ENCODE measurements at regions not wholly inside any gene's neighbourhood (a gene's known extent, or its start where the extent isn't known, plus 50 kb on each side); places are given as distances from the start of the nearest gene placed in this dataset.
"Not testable (repeated sequence)": the region's sequence is repeated elsewhere in the genome, so short reads cannot be mapped to it uniquely, and the experiment has no call there.

- DNase-seq (ENCODE audit: low read depth in 2 of 2), result no peak
Measured at GRCh38 chr6:141251286-141251685, 881.4 kb upstream of the GJE1 start.

DNA sequence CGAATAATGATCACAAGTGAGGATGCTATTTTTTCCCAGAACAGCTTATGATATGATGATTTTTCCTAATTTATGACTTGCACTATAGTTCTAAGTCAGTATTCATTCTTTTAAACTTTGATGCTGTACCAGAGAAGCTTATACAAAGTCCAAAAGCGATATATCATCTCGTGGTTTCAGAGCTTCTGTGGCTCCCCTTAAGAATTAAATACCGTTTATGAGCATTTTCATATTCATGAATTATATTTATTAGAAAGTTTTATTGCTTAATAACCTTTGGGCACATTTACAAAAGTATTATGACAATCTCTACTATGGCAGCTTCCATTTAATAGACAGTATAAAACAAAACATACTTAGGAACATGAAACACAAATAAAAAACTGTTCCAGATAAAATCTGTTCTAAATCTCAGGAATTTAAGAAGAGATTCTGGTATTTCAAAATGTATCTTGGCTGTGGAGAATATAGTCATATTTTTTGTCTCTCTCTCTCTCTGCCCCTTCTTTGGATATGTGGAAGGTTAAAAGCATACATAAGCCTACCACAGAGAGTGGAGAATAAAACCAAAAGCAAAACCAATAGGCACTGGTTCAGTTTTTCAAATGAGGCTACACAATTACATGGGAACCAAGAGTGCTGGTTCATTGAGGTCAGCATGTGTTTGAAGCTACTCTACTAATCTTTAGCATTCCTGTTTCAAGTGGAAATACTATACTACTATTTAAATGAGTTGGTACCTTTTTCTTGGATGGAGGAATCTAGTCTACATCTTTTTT lies 884.5 kb upstream of the GJE1 start:
- DNase-seq (ENCODE audit: low read depth in 2 of 2), result no peak

DNA sequence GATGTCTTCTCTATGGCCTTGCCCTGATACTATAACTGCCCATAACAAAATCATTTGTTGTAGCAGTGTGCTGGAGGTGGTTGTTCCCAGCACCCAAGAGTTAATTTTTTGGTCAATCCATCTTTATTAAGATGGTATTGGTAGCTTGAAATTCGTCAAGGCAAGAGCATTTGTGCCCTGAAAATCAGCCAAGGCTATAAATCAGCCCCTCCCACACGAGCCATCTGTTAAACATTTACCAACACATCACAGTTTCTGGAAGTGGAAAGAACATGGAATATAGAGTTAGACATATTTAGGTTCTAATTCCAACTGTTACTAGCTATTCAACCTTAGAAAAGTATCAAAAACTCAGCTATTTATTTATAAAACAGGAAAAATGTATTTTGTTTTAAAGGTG lies 888.4 kb upstream of the GJE1 start:
- DNase-seq (ENCODE audit: low read depth in 2 of 2), result no peak

DNA sequence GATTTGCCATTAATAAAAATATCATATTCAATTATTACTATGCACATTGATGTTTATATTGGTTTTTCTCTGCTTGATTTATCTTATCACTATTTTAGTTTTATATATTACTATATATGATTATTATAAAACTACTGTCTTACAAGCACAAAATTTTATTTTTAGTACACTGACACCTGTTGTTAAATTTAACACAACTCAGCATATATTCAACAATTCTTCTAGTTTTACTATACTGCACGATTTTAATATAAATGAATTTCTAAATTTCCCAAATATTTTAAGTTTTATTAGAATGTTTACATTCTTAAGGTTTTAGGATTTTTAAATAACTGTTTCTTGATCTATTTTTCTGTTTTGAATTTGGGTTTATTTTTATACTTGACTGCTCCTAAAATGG lies 889.8 kb upstream of the GJE1 start:
- DNase-seq (ENCODE audit: low read depth in 2 of 2), result no peak

DNA sequence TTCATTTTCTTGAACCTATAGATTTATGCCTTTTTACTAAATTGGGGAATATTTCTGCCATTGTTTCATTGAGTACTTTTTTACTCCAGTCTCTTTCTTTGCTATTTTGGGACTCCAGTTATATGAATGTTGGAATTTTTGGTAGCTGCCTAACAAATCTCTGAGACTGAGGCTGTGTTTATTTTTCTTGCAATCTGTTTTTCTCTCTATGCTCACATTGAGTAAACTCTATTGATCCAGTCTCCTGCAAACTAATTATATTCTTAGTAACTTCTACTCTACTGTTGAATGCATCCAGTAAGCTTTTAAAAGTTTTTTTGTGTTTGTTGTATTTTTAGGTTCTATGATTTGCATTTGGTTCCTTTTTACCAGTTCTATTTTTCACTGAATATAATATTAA lies 903.4 kb upstream of the GJE1 start:
- no peak for DNase-seq (ENCODE audit: low read depth in 2 of 2)

GRCh38 chr6:141218583-141218982 lies 914.1 kb upstream of the GJE1 start:
- no peak for DNase-seq (ENCODE audit: low read depth in 2 of 2)

GRCh38 chr6:141216726-141217125 lies 916.0 kb upstream of the GJE1 start:
- DNase-seq (ENCODE audit: low read depth in 2 of 2), result no peak

GRCh38 chr6:141212296-141212695 lies 920.4 kb upstream of the GJE1 start:
- DNase-seq (ENCODE audit: low read depth in 2 of 2), result no peak

DNA sequence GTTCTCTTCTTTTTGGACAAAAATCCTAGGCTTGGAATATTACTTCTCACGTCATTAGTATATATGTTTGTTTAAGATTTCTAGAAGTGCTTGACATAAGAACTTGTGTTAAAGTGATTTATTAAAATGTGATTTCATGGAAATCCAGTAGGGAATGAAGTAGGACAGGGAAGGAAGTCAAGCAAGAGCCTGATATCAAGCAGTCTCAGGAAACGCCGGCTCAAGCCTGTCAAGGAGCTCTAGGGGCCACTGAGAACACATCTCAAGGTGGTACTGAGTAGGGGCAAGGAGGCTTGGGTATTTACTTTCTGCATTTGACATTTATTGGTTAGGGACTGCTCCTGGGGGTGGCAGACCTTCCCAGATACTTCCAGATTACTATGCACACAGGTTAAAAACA lies 920.9 kb upstream of the GJE1 start:
- no peak for DNase-seq (ENCODE audit: low read depth in 2 of 2)

DNA sequence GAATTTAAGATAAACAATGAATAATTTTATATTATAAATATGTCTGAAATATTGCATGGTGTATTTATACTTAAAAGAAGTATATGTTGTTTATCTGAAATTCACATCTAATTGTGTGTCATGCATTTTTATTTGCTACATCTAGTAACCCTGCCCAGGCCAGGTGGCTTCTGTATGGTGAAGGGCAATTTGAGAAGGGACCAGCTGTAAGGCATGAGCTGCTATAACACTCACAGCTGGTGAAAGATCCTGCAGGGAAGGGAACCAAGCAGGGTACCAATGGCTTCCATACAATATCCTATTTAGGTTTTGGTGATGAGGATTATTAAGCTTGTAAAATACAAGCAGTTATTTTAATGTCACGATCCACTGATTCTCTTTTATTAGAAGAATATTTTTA lies 921.8 kb upstream of the GJE1 start:
- DNase-seq (ENCODE audit: low read depth in 2 of 2), result no peak

DNA sequence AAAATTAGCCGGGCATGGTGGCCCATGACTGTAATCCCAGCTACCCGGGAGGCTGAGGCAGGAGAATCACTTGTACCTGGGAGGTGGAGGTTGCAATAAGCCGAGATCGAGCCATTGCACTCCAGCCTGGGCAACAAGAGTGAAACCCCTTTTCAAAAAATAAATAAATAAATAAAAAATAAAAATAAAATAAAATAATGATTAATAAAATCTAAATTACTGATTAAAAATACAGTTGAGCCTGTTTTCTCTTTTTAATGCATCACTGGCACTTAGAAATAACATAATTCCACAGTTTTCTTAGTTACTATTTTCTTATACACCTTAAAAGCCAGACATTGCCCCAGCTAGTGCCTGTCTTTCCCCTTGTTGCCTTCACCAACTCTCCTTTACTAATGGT lies 922.8 kb upstream of the GJE1 start:
- DNase-seq (ENCODE audit: low read depth in 2 of 2), result no peak

DNA sequence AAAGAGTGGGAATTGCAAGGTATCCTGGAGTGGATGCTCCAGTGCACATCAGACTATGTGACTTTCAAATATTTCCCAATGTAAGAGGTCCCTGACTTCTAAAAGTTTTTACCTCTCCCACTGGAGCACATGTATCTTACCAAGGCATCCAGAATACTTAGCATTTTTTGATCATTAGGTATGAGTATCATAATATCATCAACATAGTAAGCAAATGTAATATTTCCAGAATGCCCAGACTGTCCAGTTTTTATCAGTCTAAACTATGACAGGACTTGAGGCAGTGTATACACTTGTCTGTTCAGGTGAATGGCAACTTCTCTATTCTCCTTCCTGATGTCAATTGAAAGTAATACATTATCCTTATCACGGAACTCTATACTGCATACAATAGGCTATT lies 924.6 kb upstream of the GJE1 start:
- DNase-seq (ENCODE audit: low read depth in 2 of 2), result no peak

DNA sequence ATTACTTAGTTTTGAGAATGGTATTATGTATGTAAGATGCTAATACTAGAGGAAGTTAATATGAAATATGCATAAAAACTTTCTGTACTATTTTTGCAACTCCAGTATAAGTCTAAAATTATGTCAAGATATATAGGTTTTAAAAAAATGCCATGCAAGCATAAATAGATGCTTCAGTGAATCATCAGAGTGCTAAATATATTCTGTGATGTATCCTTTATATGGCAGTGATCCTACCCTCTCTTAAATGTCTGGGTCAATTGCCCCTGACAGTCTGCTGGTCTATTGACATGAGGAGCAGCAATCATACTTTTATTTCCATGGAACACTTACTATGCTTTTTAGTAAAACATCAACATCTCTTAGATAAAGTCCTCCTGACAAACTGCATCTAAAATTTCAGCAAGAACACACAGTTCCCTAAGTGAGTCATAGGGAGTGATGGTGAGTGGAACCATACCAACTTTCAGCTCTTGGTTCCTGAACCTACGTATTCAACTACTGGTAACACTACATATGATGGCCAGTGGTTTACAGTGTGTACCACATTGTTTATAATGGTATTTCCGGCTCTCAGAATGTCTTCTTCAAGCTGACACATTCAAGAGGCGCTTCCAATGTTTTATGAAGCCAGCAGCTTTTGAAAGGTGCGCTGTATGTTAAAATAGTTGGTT lies 928.7 kb upstream of the GJE1 start:
- DNase-seq (ENCODE audit: low read depth in 2 of 2), result no peak

- DNase-seq (ENCODE audit: low read depth in 2 of 2), result no peak
Measured at GRCh38 chr6:141202626-141203025, 930.1 kb upstream of the GJE1 start.

GRCh38 chr6:141199074-141199473 lies 933.7 kb upstream of the GJE1 start:
- DNase-seq (ENCODE audit: low read depth in 2 of 2), result no peak

DNA sequence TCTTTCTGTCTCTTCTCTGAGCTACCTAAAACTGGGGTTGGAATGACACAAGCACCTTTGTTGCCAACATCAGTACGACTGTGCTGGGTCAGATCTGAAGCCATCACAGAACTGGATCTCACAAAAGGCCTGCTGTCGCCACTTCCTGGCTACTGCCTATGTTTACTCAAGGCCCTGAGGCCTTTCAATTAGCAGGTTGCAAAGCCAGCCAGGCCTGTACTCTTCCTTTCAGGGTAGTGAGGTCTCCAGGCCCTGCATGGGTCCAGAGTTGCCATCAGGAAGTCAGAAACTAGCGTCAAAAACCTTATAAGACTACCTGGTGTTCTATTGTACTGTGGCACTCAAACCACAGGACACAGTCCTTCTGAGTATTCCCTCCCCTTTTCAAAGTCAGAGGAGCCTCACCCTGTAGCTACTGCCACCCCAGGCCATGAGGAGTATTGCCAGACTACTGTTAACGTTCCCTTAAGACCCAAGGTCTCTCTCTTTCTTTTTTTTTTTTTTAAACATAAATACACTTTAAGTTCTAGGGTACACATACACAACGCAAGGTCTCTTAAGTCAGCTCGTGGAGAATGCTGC lies 937.4 kb upstream of the GJE1 start:
- no peak for DNase-seq (ENCODE audit: low read depth in 2 of 2)

DNA sequence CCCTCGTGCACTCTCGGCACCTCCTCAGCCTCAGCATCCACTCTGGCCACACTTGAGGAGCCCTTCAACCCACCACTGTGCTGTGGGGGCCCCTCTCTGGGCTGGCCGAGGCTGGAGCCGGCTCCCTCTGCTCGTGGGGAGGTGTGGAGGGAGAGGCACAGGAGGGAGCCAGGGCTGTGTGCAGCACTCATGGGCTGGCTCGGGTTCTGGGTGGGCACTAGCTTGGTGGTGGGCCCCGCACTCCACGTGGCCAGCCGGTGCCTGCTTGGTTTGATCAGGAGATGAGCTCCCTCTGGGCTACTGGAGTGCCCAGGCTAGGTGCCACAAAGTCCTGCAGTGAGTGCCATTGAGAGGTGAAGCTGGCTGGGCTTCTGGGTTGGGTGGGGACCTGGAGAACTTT lies 949.4 kb upstream of the GJE1 start:
- DNase-seq (ENCODE audit: low read depth in 2 of 2), result no peak

GRCh38 chr6:141175458-141175857 lies 957.3 kb upstream of the GJE1 start:
- DNase-seq (ENCODE audit: low read depth in 2 of 2), result not testable (repeated sequence)

DNA sequence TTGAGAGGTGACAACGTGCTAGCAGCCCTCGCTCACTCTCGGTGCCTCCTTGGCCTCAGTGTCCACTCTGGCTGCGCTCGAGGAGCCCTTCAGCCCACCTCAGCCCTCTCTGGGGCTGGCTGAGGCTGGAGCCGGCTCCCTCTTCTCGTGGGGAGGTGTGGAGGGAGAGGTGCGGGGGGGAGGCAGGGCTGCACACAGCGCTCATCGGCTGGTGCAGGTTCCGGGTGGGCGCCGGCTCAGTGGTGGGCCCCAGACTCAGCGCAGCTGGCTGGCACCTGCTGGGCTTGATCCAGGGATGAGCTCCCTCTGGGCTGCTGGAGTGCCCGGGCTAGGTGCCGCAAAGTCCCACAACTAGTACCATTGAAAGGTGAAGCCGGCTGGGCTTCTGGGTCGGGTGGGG lies 957.8 kb upstream of the GJE1 start:
- DNase-seq (ENCODE audit: low read depth in 2 of 2), result no peak

DNA sequence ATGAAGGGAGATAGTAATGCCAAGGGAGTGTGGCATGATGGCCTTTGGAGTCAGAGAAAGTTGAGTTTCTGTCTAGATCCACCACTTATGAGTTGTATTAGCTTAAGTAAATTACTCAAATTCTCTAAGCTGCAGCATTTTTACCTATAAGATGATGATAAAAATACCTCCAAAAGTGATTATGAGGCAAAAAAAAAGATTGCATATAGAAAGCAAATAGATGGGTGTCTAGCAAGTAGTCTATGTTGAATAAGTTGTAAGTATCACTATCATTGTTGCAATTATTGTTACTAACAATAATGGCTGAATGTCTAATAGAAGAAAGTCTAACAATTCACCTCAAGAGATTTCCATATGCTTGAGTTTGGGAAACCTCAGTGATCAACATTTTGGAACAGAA lies 959.2 kb upstream of the GJE1 start:
- no peak for DNase-seq (ENCODE audit: low read depth in 2 of 2)

DNA sequence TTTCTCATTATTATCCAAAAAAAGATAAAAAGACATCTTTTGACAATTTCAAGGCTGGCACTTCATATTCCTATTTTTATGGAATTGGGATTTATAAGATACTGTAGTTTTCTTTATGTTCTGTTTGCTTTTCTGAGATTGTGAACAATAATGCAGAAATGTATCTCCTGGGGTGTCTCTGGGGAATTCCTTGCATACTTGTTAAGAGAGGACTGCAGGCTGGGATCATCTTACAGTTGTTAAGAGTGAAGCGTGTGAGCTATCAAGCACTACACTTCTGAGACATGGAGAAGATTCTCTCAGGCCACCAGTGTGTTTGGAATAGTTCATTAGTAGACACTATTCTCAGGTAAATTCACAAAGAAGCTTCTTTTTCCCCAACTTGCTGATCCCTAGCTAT lies 963.3 kb upstream of the GJE1 start:
- no peak for DNase-seq (ENCODE audit: low read depth in 2 of 2)

DNA sequence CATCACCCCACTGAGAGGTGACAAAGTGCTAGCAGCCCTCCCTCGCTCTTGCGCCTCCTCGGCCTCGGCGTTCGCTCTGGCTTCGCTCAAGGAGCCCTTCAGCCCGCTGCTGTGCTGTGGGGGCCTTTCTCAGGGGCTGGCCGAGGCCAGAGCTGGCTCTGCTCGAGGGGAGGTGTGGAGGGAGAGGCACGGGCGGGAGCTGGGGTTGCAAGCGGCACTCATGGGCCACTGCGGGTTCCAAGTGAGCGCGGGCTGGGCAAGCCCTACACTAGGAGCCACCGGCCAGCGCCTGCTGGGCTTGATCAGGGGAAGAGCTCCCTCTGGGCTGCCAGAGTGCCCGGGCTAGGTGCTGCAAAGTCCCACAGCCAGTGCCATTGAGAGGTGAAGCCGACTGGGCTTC lies 964.8 kb upstream of the GJE1 start:
- DNase-seq (ENCODE audit: low read depth in 2 of 2), result no peak

- no peak for DNase-seq (ENCODE audit: low read depth in 2 of 2)
Measured at GRCh38 chr6:141165002-141165665, 967.6 kb upstream of the GJE1 start.
